BE2C (cell line): ENCODE measurements at regions not wholly inside any gene's neighbourhood (a gene's known extent, or its start where the extent isn't known, plus 50 kb on each side); places are given as distances from the start of the nearest gene placed in this dataset.

Source experiments
- DNase-seq: peaks from one replicate; pipeline ENCODE4 v3.0.0-alpha.2; 2020
- H3K27me3 ChIP-seq: fragments of 250-450 bp; sonication (Bioruptor Pico); 2 replicates; pipeline ENCODE4 v1.5.1; 2020; ENCODE audit warnings: mild to moderate bottlenecking
- H3K36me3 ChIP-seq: fragments of 250-450 bp; sonication (Bioruptor Pico); 2 replicates; pipeline ENCODE4 v1.5.1; 2020; ENCODE audit warnings: mild to moderate bottlenecking
- H3K4me1 ChIP-seq: fragments of 250-450 bp; sonication (Bioruptor Pico); 2 replicates; pipeline ENCODE4 v1.5.1; 2020
- H3K4me3 ChIP-seq: 2 replicates; pipeline ENCODE4 v1.5.1; 2011; ENCODE audit warnings: low read depth, low read length
- H3K9me3 ChIP-seq: fragments of 250-450 bp; sonication (Bioruptor Pico); 2 replicates; pipeline ENCODE4 v1.5.1; 2020
- TF ChIP-seq, protein P1 (sequence below): IDR thresholded peaks from 2 replicates; pipeline ENCODE4 v1.5.1; 2012; ENCODE audit warnings: mild to moderate bottlenecking, low read depth, low read length

DNA sequence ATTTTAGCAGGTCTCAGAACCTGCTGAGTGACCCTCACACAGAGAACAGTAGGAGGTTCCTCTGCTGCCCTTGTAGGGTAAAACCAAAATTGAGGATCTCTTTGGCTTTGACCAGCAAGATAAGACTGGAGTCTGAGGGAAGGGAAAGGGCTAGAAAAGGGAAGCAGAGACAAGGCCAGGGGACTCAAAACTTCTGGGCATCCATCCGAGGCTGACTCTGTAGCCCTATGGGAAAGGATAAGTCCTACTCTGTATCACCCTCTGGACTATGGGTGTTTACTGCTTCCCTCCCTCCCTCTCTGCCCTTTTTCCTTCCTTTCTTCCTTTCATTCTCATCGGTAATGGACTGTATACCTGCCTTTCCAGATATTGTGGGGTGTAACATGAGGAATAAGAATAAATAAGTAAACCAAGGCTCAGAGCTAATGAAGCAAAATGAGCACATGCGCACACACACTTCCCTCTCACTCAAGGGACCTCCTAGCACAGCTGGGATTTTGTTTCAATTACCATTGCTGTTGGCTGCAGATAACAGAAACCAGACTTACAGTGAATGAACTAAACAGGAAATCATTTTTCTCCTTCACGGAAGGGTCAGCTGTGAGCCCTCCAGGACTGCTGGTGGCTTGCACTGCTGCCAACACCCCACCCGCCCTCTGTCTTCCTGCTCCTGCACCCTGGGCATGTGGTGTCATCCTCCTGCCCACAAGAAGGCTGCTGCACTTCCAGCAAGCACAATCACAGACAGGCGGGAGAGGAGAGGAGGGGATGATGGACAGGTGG, 404.4 kb upstream of the CCDC196 start:
- Histone ChIP-seq H3K9me3 (no peaks in the 10 kb centered on the region), H3K4me3 (no peak overlapping the region), H3K27me3 (no peaks in the 10 kb centered on the region), H3K36me3 (no peaks in the 10 kb centered on the region), H3K4me1 (peaks cover 4% of the 10 kb centered on the region; the same call in 1 of the 2 replicates)
- TF ChIP-seq, protein P1, sequence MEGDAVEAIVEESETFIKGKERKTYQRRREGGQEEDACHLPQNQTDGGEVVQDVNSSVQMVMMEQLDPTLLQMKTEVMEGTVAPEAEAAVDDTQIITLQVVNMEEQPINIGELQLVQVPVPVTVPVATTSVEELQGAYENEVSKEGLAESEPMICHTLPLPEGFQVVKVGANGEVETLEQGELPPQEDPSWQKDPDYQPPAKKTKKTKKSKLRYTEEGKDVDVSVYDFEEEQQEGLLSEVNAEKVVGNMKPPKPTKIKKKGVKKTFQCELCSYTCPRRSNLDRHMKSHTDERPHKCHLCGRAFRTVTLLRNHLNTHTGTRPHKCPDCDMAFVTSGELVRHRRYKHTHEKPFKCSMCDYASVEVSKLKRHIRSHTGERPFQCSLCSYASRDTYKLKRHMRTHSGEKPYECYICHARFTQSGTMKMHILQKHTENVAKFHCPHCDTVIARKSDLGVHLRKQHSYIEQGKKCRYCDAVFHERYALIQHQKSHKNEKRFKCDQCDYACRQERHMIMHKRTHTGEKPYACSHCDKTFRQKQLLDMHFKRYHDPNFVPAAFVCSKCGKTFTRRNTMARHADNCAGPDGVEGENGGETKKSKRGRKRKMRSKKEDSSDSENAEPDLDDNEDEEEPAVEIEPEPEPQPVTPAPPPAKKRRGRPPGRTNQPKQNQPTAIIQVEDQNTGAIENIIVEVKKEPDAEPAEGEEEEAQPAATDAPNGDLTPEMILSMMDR = no peak
- DNase-seq = peak; percentile 73

DNA sequence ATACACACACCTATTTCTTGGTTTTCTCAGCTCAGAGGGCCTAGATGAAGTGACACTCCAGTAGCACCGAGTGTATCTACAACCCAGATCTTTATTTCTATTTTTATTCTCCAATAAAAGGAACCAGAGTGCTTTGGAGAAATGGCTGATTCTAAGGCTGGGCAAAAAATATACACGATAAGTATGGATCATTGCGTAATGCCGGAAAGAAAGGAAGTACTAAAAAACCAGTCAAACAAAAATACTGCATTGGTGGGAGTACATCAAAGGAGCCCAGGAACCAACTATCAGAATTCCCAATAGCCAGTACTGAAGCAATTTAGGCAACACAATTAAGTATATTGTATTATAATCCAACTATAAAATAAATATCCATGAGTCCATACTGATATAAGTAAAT, 400.9 kb upstream of the CCDC196 start:
- no peaks in the 10 kb centered on the region for H3K27me3 ChIP-seq
- H3K4me3 ChIP-seq = no peak overlapping the region
- peaks cover 4% of the 10 kb centered on the region; the same call in 1 of the 2 replicates for H3K4me1 ChIP-seq
- TF ChIP-seq, protein P1 = no peak
- no peaks in the 10 kb centered on the region for H3K36me3 ChIP-seq
- no peak for DNase-seq
- no peaks in the 10 kb centered on the region for H3K9me3 ChIP-seq

DNA sequence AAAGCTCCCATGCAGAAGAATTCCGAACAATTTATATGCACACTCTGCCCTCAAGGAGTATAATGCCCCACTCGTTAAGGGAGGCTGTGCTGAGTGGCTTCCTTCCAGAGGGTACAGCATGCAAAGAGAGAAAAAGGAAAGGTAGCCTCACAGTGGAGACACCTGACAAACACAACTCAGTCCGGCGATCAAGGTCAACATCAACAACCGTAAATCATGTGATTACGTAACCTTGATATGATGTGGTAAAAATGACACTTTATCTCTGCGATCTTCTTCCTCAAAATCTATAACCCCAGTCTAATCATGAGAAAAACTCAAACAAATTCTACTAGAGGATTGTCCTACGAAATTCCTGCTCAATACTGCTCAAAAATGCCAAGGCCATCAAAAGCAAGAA, 400.5 kb upstream of the CCDC196 start:
- no peak for DNase-seq
- Histone ChIP-seq H3K9me3 (no peaks in the 10 kb centered on the region), H3K4me1 (peaks cover 4% of the 10 kb centered on the region; the same call in 1 of the 2 replicates), H3K27me3 (no peaks in the 10 kb centered on the region), H3K36me3 (no peaks in the 10 kb centered on the region), H3K4me3 (no peak overlapping the region)
- TF ChIP-seq, protein P1 = no peak

DNA sequence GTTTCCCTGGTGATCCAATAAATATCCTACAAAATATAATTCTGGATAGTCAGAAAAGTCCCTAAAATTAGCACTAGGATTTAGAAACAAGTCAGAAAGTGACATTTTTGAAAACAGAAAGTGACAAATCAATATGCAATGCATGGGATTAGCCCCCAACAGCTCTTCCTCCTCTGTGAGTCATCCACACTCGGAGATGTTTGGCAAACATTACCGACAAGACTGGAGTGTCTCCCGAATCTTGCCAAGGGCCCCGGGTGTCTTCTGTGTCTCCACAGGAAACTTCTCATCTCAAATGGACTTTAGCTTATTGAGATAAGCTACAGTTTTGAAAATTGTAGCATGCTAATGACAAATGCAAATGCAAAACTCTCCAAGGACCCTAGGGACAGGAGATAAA, 398.9 kb upstream of the CCDC196 start:
- no peak for DNase-seq
- H3K4me1 ChIP-seq = no peaks in the 10 kb centered on the region
- no peaks in the 10 kb centered on the region for H3K9me3 ChIP-seq
- TF ChIP-seq, protein P1 = no peak
- no peaks in the 10 kb centered on the region for H3K36me3 ChIP-seq
- no peak overlapping the region for H3K4me3 ChIP-seq
- H3K27me3 ChIP-seq = no peaks in the 10 kb centered on the region

DNA sequence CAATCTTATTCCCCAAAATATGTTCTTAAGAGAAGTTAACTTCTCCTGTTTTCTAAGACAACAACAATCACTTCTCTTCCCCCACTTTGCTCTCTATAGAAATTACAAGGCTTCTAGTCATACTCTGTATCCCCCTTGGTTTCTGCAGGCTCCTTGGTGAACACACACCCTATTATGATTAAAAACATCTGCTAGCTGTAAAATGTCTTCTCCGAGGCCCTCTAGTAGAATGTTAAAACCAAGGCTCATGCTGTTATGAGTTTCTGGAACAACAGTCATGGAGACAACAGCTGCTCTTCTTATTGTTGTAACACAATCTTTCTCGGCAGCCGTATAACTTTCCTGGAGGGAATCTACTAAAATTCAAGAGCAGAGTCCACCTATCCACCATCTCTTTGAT, 397.5 kb upstream of the CCDC196 start:
- TF ChIP-seq, protein P1 = no peak
- H3K27me3 ChIP-seq = no peaks in the 10 kb centered on the region

DNA sequence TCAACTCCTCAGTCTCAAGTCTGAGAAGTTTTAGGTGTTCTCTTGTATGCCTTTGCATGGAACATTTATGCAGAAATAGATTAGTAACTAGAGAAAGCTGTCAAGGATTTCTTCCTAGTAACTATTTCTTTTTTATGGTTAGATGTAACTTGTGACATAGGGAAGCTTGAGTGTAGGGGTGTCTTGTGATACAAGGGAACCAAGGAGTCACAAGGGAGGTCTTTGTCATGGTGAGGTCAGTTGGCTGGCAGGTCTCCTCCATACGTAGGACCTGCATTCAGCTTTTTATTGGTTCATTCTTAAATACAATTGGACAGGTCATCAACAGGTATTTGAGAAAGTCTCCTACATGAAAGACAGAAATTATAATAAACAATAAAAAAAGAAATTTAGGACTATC, 394.0 kb upstream of the CCDC196 start:
- TF ChIP-seq, protein P1 = no peak
- Histone ChIP-seq H3K4me1 (no peaks in the 10 kb centered on the region; the same call in 1 of the 2 replicates), H3K27me3 (no peaks in the 10 kb centered on the region), H3K4me3 (no peak overlapping the region), H3K9me3 (no peaks in the 10 kb centered on the region), H3K36me3 (no peaks in the 10 kb centered on the region)
- no peak for DNase-seq

More for the DNA sequence above, 397.5 kb upstream of the CCDC196 start:
- H3K36me3 ChIP-seq = no peaks in the 10 kb centered on the region
- no peaks in the 10 kb centered on the region for H3K9me3 ChIP-seq
- no peak for DNase-seq
- H3K4me3 ChIP-seq = no peak overlapping the region
- H3K4me1 ChIP-seq = no peaks in the 10 kb centered on the region; the same call in 1 of the 2 replicates
